Stimulated activated naive CD8-positive, alpha-beta T cell treated with anti-CD3 and anti-CD28 coated beads, Interleukin-15, amount 100 ng/mL, for 72 hours (primary cell): ENCODE measurements at regions not wholly inside any gene's neighbourhood (a gene's known extent, or its start where the extent isn't known, plus 50 kb on each side); places are given as distances from the start of the nearest gene placed in this dataset.
"Not testable (repeated sequence)": the region's sequence is repeated elsewhere in the genome, so short reads cannot be mapped to it uniquely, and the experiment has no call there.

Experiments used
- ATAC-seq: fragments of 150-1000 bp; cut with Tn5 transposase; 2 replicates; pipeline ENCODE4 v1.10.0; 2021; ENCODE audit warnings: mild to moderate bottlenecking, moderate library complexity
- DNase-seq, 2 donors: peaks; one replicate each; pipeline ENCODE4 v3.0.0; 2021 to 2022
- H3K27ac Mint-ChIP-seq, 2 donors: one replicate each; pipeline ENCODE4 v1.8.0; 2022; ENCODE audit warnings: mild to moderate bottlenecking in 2 of 2, mixed read lengths in 2 of 2, moderate library complexity in 2 of 2
- H3K27me3 Mint-ChIP-seq: one replicate; pipeline ENCODE4 v1.8.0; 2022; ENCODE audit warnings: mixed read lengths
- H3K4me1 Mint-ChIP-seq: one replicate; pipeline ENCODE4 v1.8.0; 2022; ENCODE audit warnings: mild to moderate bottlenecking, mixed read lengths
- H3K4me3 Mint-ChIP-seq, 2 donors: one replicate each; pipeline ENCODE4 v1.8.0; 2022; ENCODE audit warnings: mild to moderate bottlenecking in 2 of 2, mixed read lengths in 2 of 2, moderate library complexity in 1 of 2
- H3K9me3 Mint-ChIP-seq, 2 donors: one replicate each; pipeline ENCODE4 v1.8.0; 2022; ENCODE audit warnings: mixed read lengths in 2 of 2

- ATAC-seq, H3K4me3 Mint-ChIP-seq, DNase-seq, H3K4me1 Mint-ChIP-seq, H3K27me3 Mint-ChIP-seq, H3K27ac Mint-ChIP-seq: not testable (repeated sequence)
- H3K9me3 Mint-ChIP-seq, result peaks cover 12 to 24% of the 10 kb centered on the region in 2 donors
Observed at GRCh38 chr22:10760418-10760817, 4767.6 kb upstream of the OR11H1 start.

- H3K9me3 Mint-ChIP-seq, result peaks cover 15 to 38% of the 10 kb centered on the region in 2 donors
- ATAC-seq, H3K27me3 Mint-ChIP-seq, H3K4me1 Mint-ChIP-seq, H3K27ac Mint-ChIP-seq, H3K4me3 Mint-ChIP-seq, DNase-seq: not testable (repeated sequence)
Observed at GRCh38 chr22:10766320-10766719, 4761.7 kb upstream of the OR11H1 start.

GRCh38 chr22:10768875-10769274 is 4759.1 kb upstream of the OR11H1 start:
- H3K27me3 Mint-ChIP-seq, ATAC-seq, H3K27ac Mint-ChIP-seq, H3K4me1 Mint-ChIP-seq, H3K4me3 Mint-ChIP-seq, DNase-seq: not testable (repeated sequence)
- H3K9me3 Mint-ChIP-seq, result peaks cover 20 to 45% of the 10 kb centered on the region in 2 donors

GRCh38 chr22:10771744-10772143 is 4756.2 kb upstream of the OR11H1 start:
- ATAC-seq, H3K27me3 Mint-ChIP-seq, H3K4me3 Mint-ChIP-seq, H3K27ac Mint-ChIP-seq, H3K4me1 Mint-ChIP-seq, DNase-seq: not testable (repeated sequence)
- H3K9me3 Mint-ChIP-seq, result peaks cover 14 to 50% of the 10 kb centered on the region in 2 donors

- H3K4me1 Mint-ChIP-seq, H3K4me3 Mint-ChIP-seq, ATAC-seq, DNase-seq, H3K27ac Mint-ChIP-seq, H3K27me3 Mint-ChIP-seq: not testable (repeated sequence)
- peaks cover 19 to 54% of the 10 kb centered on the region in 2 donors for H3K9me3 Mint-ChIP-seq
Observed at GRCh38 chr22:10773341-10773740, 4754.7 kb upstream of the OR11H1 start.

- not testable (repeated sequence) for ATAC-seq, DNase-seq, H3K4me1 Mint-ChIP-seq, H3K4me3 Mint-ChIP-seq, H3K27ac Mint-ChIP-seq, H3K27me3 Mint-ChIP-seq
- peaks cover 34 to 65% of the 10 kb centered on the region in 2 donors for H3K9me3 Mint-ChIP-seq
Observed at GRCh38 chr22:10775601-10776357, 4752.2 kb upstream of the OR11H1 start.

GRCh38 chr22:10776358-10776729 is 4751.6 kb upstream of the OR11H1 start:
- H3K9me3 Mint-ChIP-seq, result peaks cover 34 to 71% of the 10 kb centered on the region in 2 donors
- not testable (repeated sequence) for H3K27me3 Mint-ChIP-seq, H3K27ac Mint-ChIP-seq, ATAC-seq, H3K4me3 Mint-ChIP-seq, DNase-seq, H3K4me1 Mint-ChIP-seq

GRCh38 chr22:10777733-10778132 is 4750.3 kb upstream of the OR11H1 start:
- H3K27me3 Mint-ChIP-seq, H3K4me3 Mint-ChIP-seq, ATAC-seq, H3K4me1 Mint-ChIP-seq, H3K27ac Mint-ChIP-seq, DNase-seq: not testable (repeated sequence)
- H3K9me3 Mint-ChIP-seq, result peaks cover 34 to 81% of the 10 kb centered on the region in 2 donors

GRCh38 chr22:10778296-10778814 is 4749.6 kb upstream of the OR11H1 start:
- Mint-ChIP-seq H3K27ac (no peak overlapping the region), H3K9me3 (peaks cover 30 to 81% of the 10 kb centered on the region in 2 donors), H3K27me3 (no peaks in the 10 kb centered on the region), H3K4me3 (no peak overlapping the region), H3K4me1 (no peaks in the 10 kb centered on the region)
- DNase-seq, result no peak
- ATAC-seq, result no peak

- peaks cover 26 to 84% of the 10 kb centered on the region in 2 donors for H3K9me3 Mint-ChIP-seq
- not testable (repeated sequence) for ATAC-seq, H3K4me3 Mint-ChIP-seq, H3K27me3 Mint-ChIP-seq, H3K4me1 Mint-ChIP-seq, DNase-seq, H3K27ac Mint-ChIP-seq
Observed at GRCh38 chr22:10779200-10779599, 4748.8 kb upstream of the OR11H1 start.

- no peaks in the 10 kb centered on the region for H3K27me3 Mint-ChIP-seq
- no peaks in the 10 kb centered on the region for H3K4me1 Mint-ChIP-seq
- no peak for DNase-seq
- no peak overlapping the region for H3K27ac Mint-ChIP-seq
- no peak for ATAC-seq
- no peak overlapping the region for H3K4me3 Mint-ChIP-seq
- peaks cover 25 to 80% of the 10 kb centered on the region in 2 donors for H3K9me3 Mint-ChIP-seq
Observed at GRCh38 chr22:10780281-10780680, 4747.7 kb upstream of the OR11H1 start.

- DNase-seq (no peak), ATAC-seq (no peak)
- no peak overlapping the region for H3K4me3 Mint-ChIP-seq
- H3K27ac Mint-ChIP-seq, result no peak overlapping the region
- peaks cover 25 to 72% of the 10 kb centered on the region in 2 donors for H3K9me3 Mint-ChIP-seq
- no peaks in the 10 kb centered on the region for H3K4me1 Mint-ChIP-seq
- H3K27me3 Mint-ChIP-seq, result no peaks in the 10 kb centered on the region
Observed at GRCh38 chr22:10781571-10782403, 4746.2 kb upstream of the OR11H1 start.
